K562 (cell line): ENCODE measurements at regions not wholly inside any gene's neighbourhood (a gene's known extent, or its start where the extent isn't known, plus 50 kb on each side); places are given as distances from the start of the nearest gene placed in this dataset.

ENCODE experiments used
- ATAC-seq: fragments of 200-7000 bp; cut with Tn5 transposase; 3 replicates; pipeline ENCODE4 v1.9.1; 2020; ENCODE audit warnings: moderate library complexity
- BruUV-seq: library from RNA; stranded (reverse); fragments of 400-500 nt; replicated peaks from 2 replicates; lab custom pipeline; 2021; lab: Mats Ljungman, UMichigan
- CTCF ChIA-PET: fragments of 300-600 bp; formaldehyde crosslinking; extraction: SDS; loops from one replicate; lab custom pipeline; 2021; ENCODE audit warnings: low intra/inter-chr PET ratio; lab: Yijun Ruan, JAX
- POLR2A ChIA-PET: fragments of 300-600, 350-650 bp; sonication (Branson Sonifier 250); formaldehyde crosslinking; extraction: SDS; loops from one replicate; lab custom pipeline; 2021; ENCODE audit warnings: antibody characterized with exemption, inconsistent platforms; lab: Yijun Ruan, JAX
- DNase-seq, 4 experiments: peaks; one replicate each; pipeline versions ENCODE4 v3.0.0 to v3.0.0-alpha.2; 2011 to 2018; ENCODE audit warnings: low spot score in 3 of 4, mixed read lengths in 3 of 4; ENCODE audit errors: extremely low read depth in 1 of 4
- FAIRE-seq: peaks from 2 replicates; lab custom pipeline; 2011; peaks lifted over from hg19 to GRCh38; lab: Jason Lieb, UNC
- H2AFZ ChIP-seq: 2 replicates; pipeline ENCODE4 v1.6.0; 2011; ENCODE audit warnings: low read depth, low read length, control low read depth, inconsistent platforms
- H3K27ac ChIP-seq: fragments of 200-600 bp; 3 replicates; pipeline ENCODE4 v1.8.0; 2011; ENCODE audit warnings: low read depth, mild to moderate bottlenecking, control low read depth, inconsistent platforms, low read length, moderate library complexity, mixed read lengths; ENCODE audit errors: extremely low read depth
- H3K27me3 ChIP-seq, 2 experiments: fragments of 300-600 bp in 1 of 2; 2 replicates in 1 of 2; 3 replicates in 1 of 2; pipeline versions ENCODE4 v1.6.0 to v1.8.0; 2011; ENCODE audit warnings: inconsistent platforms in 2 of 2, low read length in 2 of 2, mild to moderate bottlenecking in 1 of 2, mixed read lengths in 1 of 2, moderate library complexity in 1 of 2; ENCODE audit not compliant: control insufficient read depth in 2 of 2, insufficient read depth in 2 of 2
- H3K36me3 ChIP-seq: fragments of 300-600 bp; 3 replicates; pipeline ENCODE4 v1.8.0; 2011; ENCODE audit warnings: mild to moderate bottlenecking, low read length, inconsistent platforms; ENCODE audit not compliant: control insufficient read depth, insufficient read depth
- H3K4me1 ChIP-seq, 2 experiments: fragments of 200-600 bp in 1 of 2; replicated peaks in 1 of 2; 2 replicates in 1 of 2; 3 replicates in 1 of 2; pipeline versions ENCODE4 v1.5.1 to v1.8.0; 2011; ENCODE audit warnings: inconsistent platforms in 2 of 2, low read length in 2 of 2, mild to moderate bottlenecking in 1 of 2, mixed read lengths in 1 of 2, moderate library complexity in 1 of 2; ENCODE audit not compliant: control insufficient read depth in 2 of 2, insufficient read depth in 2 of 2
- H3K4me2 ChIP-seq: 2 replicates; pipeline ENCODE4 v1.6.1; 2011; ENCODE audit warnings: low read length, control low read depth, inconsistent platforms, mixed read lengths; ENCODE audit not compliant: insufficient read depth
- H3K4me3 ChIP-seq: fragments of 200-600 bp; sonication (generic), shearing (Covaris generic); 2 replicates; pipeline ENCODE4 v1.5.1; 2016; ENCODE audit warnings: control low read depth, inconsistent platforms
- H3K79me2 ChIP-seq: fragments of 200-600 bp; 3 replicates; pipeline ENCODE4 v1.8.0; 2011; ENCODE audit warnings: low read length, inconsistent platforms; ENCODE audit not compliant: control insufficient read depth, insufficient read depth
- H3K9ac ChIP-seq, 2 experiments: 2 replicates each; pipeline versions ENCODE4 v1.6.0 to v1.6.1; 2011; ENCODE audit warnings: low read depth in 2 of 2, low read length in 2 of 2, control low read depth in 1 of 2, inconsistent platforms in 1 of 2, mild to moderate bottlenecking in 1 of 2, mixed read lengths in 1 of 2; ENCODE audit not compliant: insufficient read depth in 1 of 2
- H3K9me1 ChIP-seq: one replicate; pipeline ENCODE4 v1.6.0; 2011; ENCODE audit warnings: inconsistent platforms, mild to moderate bottlenecking, low read length, moderate library complexity; ENCODE audit not compliant: control insufficient read depth, insufficient read depth
- H3K9me3 ChIP-seq: replicated peaks from 2 replicates; pipeline ENCODE4 v1.5.1; 2011; ENCODE audit warnings: low read depth, low read length, inconsistent platforms; ENCODE audit not compliant: control insufficient read depth, insufficient read depth
- H4K20me1 ChIP-seq: replicated peaks from 2 replicates; pipeline ENCODE4 v1.6.1; 2011; ENCODE audit warnings: low read length, inconsistent platforms, mixed read lengths; ENCODE audit not compliant: control insufficient read depth, insufficient read depth
- EP400 ChIP-seq: fragments of 450-650 bp; IDR thresholded peaks from 2 replicates; pipeline ENCODE4 v1.6.1; 2017; ENCODE audit warnings: antibody characterized with exemption, mild to moderate bottlenecking, moderate library complexity
- ESRRA ChIP-seq: fragments of 450-650 bp; IDR thresholded peaks from 2 replicates; pipeline ENCODE4 v1.6.1; 2014; ENCODE audit warnings: low read depth, mild to moderate bottlenecking, moderate library complexity, borderline replicate concordance
- HMG20A ChIP-seq: fragments of 450-650 bp; formaldehyde crosslinking; conservative IDR thresholded peaks from 2 replicates; pipeline ENCODE4 v1.4.0; 2020; ENCODE audit warnings: mild to moderate bottlenecking, mixed read lengths
- KHSRP ChIP-seq: fragments of 450-650 bp; IDR thresholded peaks from 2 replicates; pipeline ENCODE4 v1.6.1; 2017
- MAX ChIP-seq: sonication (generic); formaldehyde crosslinking; IDR thresholded peaks from 2 replicates; pipeline ENCODE4 v1.9.0; 2022; ENCODE audit warnings: mild to moderate bottlenecking, missing genetic modification reagents
- SRF ChIP-seq, 2 experiments: fragments of 250-450, 450-650 bp in 1 of 2; sonication (Bioruptor Pico) in 1 of 2; sonication (generic) in 1 of 2; formaldehyde crosslinking; IDR thresholded peaks; 2 replicates each; pipeline versions ENCODE4 v1.5.0 to v1.5.1; 2020 to 2022; ENCODE audit warnings: mild to moderate bottlenecking in 1 of 2, missing genetic modification reagents in 1 of 2
- SRSF7 ChIP-seq: fragments of 200-400 bp; formaldehyde crosslinking; optimal IDR thresholded peaks from 2 replicates; pipeline ENCODE3; 2017; ENCODE audit warnings: mild to moderate bottlenecking, low read depth, low read length
- ZKSCAN1 ChIP-seq: fragments of 150-350 bp; IDR thresholded peaks from 2 replicates; pipeline ENCODE4 v1.6.1; 2016; ENCODE audit warnings: low read depth, low read length
- ZNF57 ChIP-seq: fragments of 450-650 bp; formaldehyde crosslinking; IDR thresholded peaks from 2 replicates; pipeline ENCODE4 v1.4.0; 2020; ENCODE audit warnings: mild to moderate bottlenecking, moderate library complexity
- ZSCAN29 ChIP-seq: fragments of 450-650 bp; IDR thresholded peaks from 2 replicates; pipeline ENCODE4 v1.6.1; 2017
- WGBS: fragments of 100-300 bp; shearing (Covaris generic); methylation state at CpG from one replicate; pipeline ENCODE4 v1.1.6; 2016; ENCODE audit warnings: low coverage, mixed read lengths; ENCODE audit not compliant: insufficient coverage; ENCODE audit errors: missing lambda C conversion rate; 5-methylcytosine and 5-hydroxymethylcytosine counted together
- in situ Hi-C: fragments of 300-500 bp; cut with MboI; formaldehyde crosslinking; loops from 4 replicates; pipeline ENCODE4 v1.15.0; 2018; ENCODE audit warnings: inconsistent platforms, mixed read lengths
- intact Hi-C: fragments of 100-400 bp; cut with micrococcal nuclease; formaldehyde crosslinking; loops from 2 replicates; pipeline ENCODE4 v1.14.2; 2022

- H3K9me3 ChIP-seq, result no peaks in the 10 kb centered on the region; the same call in 1 of the 2 replicates
- no peak overlapping the region for H3K4me2 ChIP-seq
- no peak overlapping the region for H3K4me3 ChIP-seq
- H2AFZ ChIP-seq, result no peak overlapping the region
- no peak for DNase-seq
- no TSS peak for BruUV-seq
- H3K4me1 ChIP-seq, result no peaks in the 10 kb centered on the region
- H3K9ac ChIP-seq, result no peak overlapping the region
- no peaks in the 10 kb centered on the region for H4K20me1 ChIP-seq
- CTCF ChIA-PET, result no interaction called here
- TF ChIP-seq SRF (CRISPR knock-in tag; IDR thresholded peaks at IDR 0.05) (no peak), EP400 (no peak), KHSRP (no peak), ZKSCAN1 (no peak), SRSF7 (no peak), ZNF57 (CRISPR knock-in tag) (no peak), ESRRA (no peak), HMG20A (CRISPR knock-in tag) (no peak), MAX (CRISPR knock-in tag) (no peak), ZSCAN29 (no peak)
- intact Hi-C loops (no loop called here), in situ Hi-C loops (no loop called here)
- no peaks in the 10 kb centered on the region for H3K9me1 ChIP-seq
- no peak for FAIRE-seq
- no peaks in the 10 kb centered on the region for H3K27me3 ChIP-seq
- H3K79me2 ChIP-seq, result no peaks in the 10 kb centered on the region
- 0% methylated on average over 3 of the region's 3 CpGs for WGBS
- H3K27ac ChIP-seq, result no peak overlapping the region
- no peaks in the 10 kb centered on the region for H3K36me3 ChIP-seq
- no peak for ATAC-seq
- POLR2A ChIA-PET, result no interaction called here
These were observed 149.2 kb upstream of the RGMB start for GRCh38 chr5:98624145-98624880.
